HG02970 (cell line): ENCODE measurements at regions not wholly inside any gene's neighbourhood (a gene's known extent, or its start where the extent isn't known, plus 50 kb on each side); places are given as distances from the start of the nearest gene placed in this dataset.
A peak's percentile ranks its signal among the peaks of the same experiment; 100 is the strongest.
"Not testable (repeated sequence)": the region's sequence is repeated elsewhere in the genome, so short reads cannot be mapped to it uniquely, and the experiment has no call there.

Experiments used
- ATAC-seq: cut with Tn5 transposase; IDR thresholded peaks from one replicate; pipeline ENCODE4 v1.9.1; 2021; ENCODE audit warnings: mild to moderate bottlenecking, moderate library complexity, moderate number of reproducible peaks; ENCODE audit not compliant: unreplicated experiment, low FRiP score

GRCh38 chr2:133992454-133992853, 261.4 kb upstream of the MGAT5 start:
- no peak for ATAC-seq

GRCh38 chr2:133993160-133993559, 260.7 kb upstream of the MGAT5 start:
- no peak for ATAC-seq

GRCh38 chr2:133998726-133999125, 255.1 kb upstream of the MGAT5 start:
- not testable (repeated sequence) for ATAC-seq

GRCh38 chr2:134002391-134002790, 251.5 kb upstream of the MGAT5 start:
- ATAC-seq = no peak

- no peak for ATAC-seq
Measured at GRCh38 chr2:134002921-134003320, 251.0 kb upstream of the MGAT5 start.

- no peak for ATAC-seq
Measured at GRCh38 chr2:134004467-134004866, 249.4 kb upstream of the MGAT5 start.

- no peak for ATAC-seq
Measured at GRCh38 chr2:134008837-134009236, 245.0 kb upstream of the MGAT5 start.

- ATAC-seq = no peak
Measured at GRCh38 chr2:134009440-134009839, 244.4 kb upstream of the MGAT5 start.

- ATAC-seq = not testable (repeated sequence)
Measured at GRCh38 chr2:134009906-134010305, 244.0 kb upstream of the MGAT5 start.

GRCh38 chr2:134011936-134012586, 241.8 kb upstream of the MGAT5 start:
- ATAC-seq = no peak

- ATAC-seq = no peak
Measured at GRCh38 chr2:134014196-134014960, 239.5 kb upstream of the MGAT5 start.

- no peak for ATAC-seq
Measured at GRCh38 chr2:134019871-134020270, 234.0 kb upstream of the MGAT5 start.

GRCh38 chr2:134020608-134021007, 233.3 kb upstream of the MGAT5 start:
- no peak for ATAC-seq

GRCh38 chr2:134021830-134022524, 231.9 kb upstream of the MGAT5 start:
- peak; percentile 70 for ATAC-seq

GRCh38 chr2:134023854-134024253, 230.0 kb upstream of the MGAT5 start:
- ATAC-seq = no peak

GRCh38 chr2:134027980-134028379, 225.9 kb upstream of the MGAT5 start:
- ATAC-seq = no peak

- ATAC-seq = no peak
Measured at GRCh38 chr2:134029418-134029817, 224.5 kb upstream of the MGAT5 start.

GRCh38 chr2:134031539-134031938, 222.3 kb upstream of the MGAT5 start:
- no peak for ATAC-seq

- no peak for ATAC-seq
Measured at GRCh38 chr2:134035605-134036370, 218.1 kb upstream of the MGAT5 start.

GRCh38 chr2:134039912-134040581, 213.8 kb upstream of the MGAT5 start:
- ATAC-seq = no peak
